Heart left ventricle (tissue), 16 donors: ENCODE measurements at regions not wholly inside any gene's neighbourhood (a gene's known extent, or its start where the extent isn't known, plus 50 kb on each side); places are given as distances from the start of the nearest gene placed in this dataset.

Source experiments
- ATAC-seq, 4 donors: fragments of 200-7000 bp; cut with Tn5 transposase; one replicate each; pipeline ENCODE4 v1.9.1; 2020 to 2022; ENCODE audit warnings: moderate library complexity in 4 of 4, mild to moderate bottlenecking in 3 of 4, moderate number of reproducible peaks in 1 of 4
- DNase-seq, 5 donors: peaks; one replicate each; pipeline ENCODE4 v3.0.0-alpha.2; 2020
- H3K27ac ChIP-seq, 12 donors: fragments of 200-600 bp; sonication (generic) in 4 of 12; one replicate each; pipeline versions ENCODE4 v1.5.0 to v1.8.0; 2016 to 2022; ENCODE audit warnings: mild to moderate bottlenecking in 2 of 12
- H3K27me3 ChIP-seq, 9 donors: fragments of 200-600 bp; sonication (generic) in 2 of 9; one replicate each; pipeline versions ENCODE4 v1.5.1 to v1.8.0; 2016 to 2022; ENCODE audit warnings: mild to moderate bottlenecking in 3 of 9
- H3K36me3 ChIP-seq, 9 donors: fragments of 200-600 bp; sonication (generic) in 2 of 9; one replicate each; pipeline versions ENCODE4 v1.5.0 to v1.8.0; 2018 to 2022; ENCODE audit warnings: mild to moderate bottlenecking in 2 of 9
- H3K4me1 ChIP-seq, 12 donors: fragments of 200-600 bp; sonication (generic) in 4 of 12; one replicate each; pipeline versions ENCODE4 v1.5.0 to v1.8.0; 2016 to 2022; ENCODE audit warnings: mild to moderate bottlenecking in 3 of 12
- H3K4me3 ChIP-seq, 12 donors: fragments of 200-600 bp; sonication (generic) in 4 of 12; one replicate each; pipeline versions ENCODE4 v1.5.0 to v1.8.0; 2017 to 2022; ENCODE audit warnings: mild to moderate bottlenecking in 9 of 12, moderate library complexity in 4 of 12
- H3K9me3 ChIP-seq, 12 donors: fragments of 200-600 bp; sonication (generic) in 4 of 12; one replicate each; pipeline versions ENCODE4 v1.5.0 to v1.8.0; 2016 to 2022; ENCODE audit warnings: mild to moderate bottlenecking in 1 of 12
- POLR2A ChIP-seq, 2 donors: fragments of 450-650 bp; IDR thresholded peaks; one replicate each; pipeline ENCODE4 v1.6.1; 2017; ENCODE audit warnings: antibody characterized with exemption in 2 of 2, mild to moderate bottlenecking in 2 of 2, moderate library complexity in 2 of 2
- WGBS, 4 donors: extraction: QIAGEN DNeasy Blood & Tissue Kit in 2 of 4; methylation state at CpG; one replicate each; pipeline versions ENCODE4 v1.1.5 to v1.1.7; 2013 to 2018; 5-methylcytosine and 5-hydroxymethylcytosine counted together
- intact Hi-C, 10 donors: fragments of 100-400 bp; cut with DNase I; formaldehyde crosslinking; loops; one replicate each; pipeline versions ENCODE4 v1.11.1 to v1.14.2; 2022
- TF ChIP-seq, protein P1 (sequence below), 12 donors: fragments of 200-600 bp; sonication (generic) in 4 of 12; IDR thresholded peaks; one replicate each; pipeline versions ENCODE4 v1.5.0 to v1.8.0; 2018 to 2022; ENCODE audit warnings: antibody characterized with exemption in 12 of 12, mild to moderate bottlenecking in 5 of 12
- donor health status: ischemic (EF 13 %, LVEDD 7.1; RV severe dilation, severe dysfunction).
- donor health status: healthy with polysubstance abuse.
- donor health status: DM: no; HTN: yes; CAD: no.
- donor health status: DM: no; HTN: no; CAD: no.
- donor health status: ischemic (EF 25% LVEDD 6.9; RV normal size, moderate dysfunction).
- donor health status: ischemic (EF 25% LVEDD 5.7; RV mildly dilated, moderate dysfunction).
- donor health status: healthy.
- donor health status: DM: yes; HTN: yes; CAD: no.
- donor health status: ischemic (EF 35%, LVEDD 5.7; RV mildly dilated, moderate dysfunction).
- donor health status: nonischemic (EF 11% LVEDD 7.7; RV severe dilation, severe dysfunction).
- donor health status: DM: yes; HTN: yes; CAD: no.
- donor health status: PGD.
- donor health status: ischemic (EF 29% LVEDD 5.4; RV normal size, mild dysfunction).
- donor health status: nonischemic (EF 23%, LVEDD 6.1; RV moderate dilation, normal function).

DNA sequence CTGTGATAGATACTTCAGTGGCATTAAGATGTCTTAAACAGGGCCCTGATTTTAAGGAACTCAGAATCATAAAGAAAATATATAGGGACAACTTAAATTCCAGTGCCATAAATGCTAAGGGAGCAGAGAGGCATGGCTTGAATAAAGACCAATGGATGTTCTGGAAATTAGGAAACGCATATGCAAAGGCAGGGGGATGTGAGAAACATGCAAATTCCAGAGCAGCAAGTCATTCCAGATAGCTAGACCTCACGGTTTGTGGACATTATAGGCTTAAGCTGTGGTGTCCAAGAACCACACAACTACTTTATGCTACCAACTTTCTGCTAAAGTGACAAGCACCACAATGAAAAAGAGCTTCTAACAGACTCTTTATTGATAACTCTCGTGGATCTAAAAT lies 132.6 kb upstream of the ANK2 start:
- intact Hi-C loops = no loop called here
- H3K4me1 ChIP-seq = peaks cover 0 to under 1% (median 0%) of the 10 kb centered on the region in 12 donors
- ATAC-seq (no peak), DNase-seq (no peak)
- no peaks in the 10 kb centered on the region for H3K36me3 ChIP-seq
- WGBS, 4 donors = 67 to 71% (median 70%) methylated on average over 3 of the region's 3 CpGs
- H3K27ac ChIP-seq = no peak overlapping the region
- no peak for TF ChIP-seq POLR2A (IDR thresholded peaks at IDR 0.05)
- TF ChIP-seq, protein P1, sequence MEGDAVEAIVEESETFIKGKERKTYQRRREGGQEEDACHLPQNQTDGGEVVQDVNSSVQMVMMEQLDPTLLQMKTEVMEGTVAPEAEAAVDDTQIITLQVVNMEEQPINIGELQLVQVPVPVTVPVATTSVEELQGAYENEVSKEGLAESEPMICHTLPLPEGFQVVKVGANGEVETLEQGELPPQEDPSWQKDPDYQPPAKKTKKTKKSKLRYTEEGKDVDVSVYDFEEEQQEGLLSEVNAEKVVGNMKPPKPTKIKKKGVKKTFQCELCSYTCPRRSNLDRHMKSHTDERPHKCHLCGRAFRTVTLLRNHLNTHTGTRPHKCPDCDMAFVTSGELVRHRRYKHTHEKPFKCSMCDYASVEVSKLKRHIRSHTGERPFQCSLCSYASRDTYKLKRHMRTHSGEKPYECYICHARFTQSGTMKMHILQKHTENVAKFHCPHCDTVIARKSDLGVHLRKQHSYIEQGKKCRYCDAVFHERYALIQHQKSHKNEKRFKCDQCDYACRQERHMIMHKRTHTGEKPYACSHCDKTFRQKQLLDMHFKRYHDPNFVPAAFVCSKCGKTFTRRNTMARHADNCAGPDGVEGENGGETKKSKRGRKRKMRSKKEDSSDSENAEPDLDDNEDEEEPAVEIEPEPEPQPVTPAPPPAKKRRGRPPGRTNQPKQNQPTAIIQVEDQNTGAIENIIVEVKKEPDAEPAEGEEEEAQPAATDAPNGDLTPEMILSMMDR (IDR thresholded peaks at IDR 0.05) = no peak
- H3K4me3 ChIP-seq = no peak overlapping the region
- no peaks in the 10 kb centered on the region for H3K27me3 ChIP-seq
- no peaks in the 10 kb centered on the region for H3K9me3 ChIP-seq

DNA sequence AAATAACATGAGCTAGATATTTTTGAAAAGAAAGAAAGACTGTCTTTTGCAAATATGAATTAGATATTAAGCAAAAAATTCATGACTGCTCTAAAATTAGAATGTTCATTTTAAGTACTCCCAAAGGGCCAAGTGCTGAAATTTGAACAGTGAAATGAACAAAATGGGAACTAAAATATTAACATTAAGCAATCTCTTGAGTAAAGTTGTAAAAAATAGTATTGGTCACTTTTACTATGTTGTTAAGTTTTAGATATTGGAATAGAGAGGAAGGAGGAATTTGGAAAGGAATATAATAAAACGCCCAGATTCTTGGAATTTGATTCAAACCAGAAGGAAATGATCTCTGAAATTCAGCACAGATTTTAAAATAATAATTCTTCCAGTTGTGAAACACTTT lies 125.9 kb upstream of the ANK2 start:
- TF ChIP-seq, protein P1 (IDR thresholded peaks at IDR 0.05) = no peak
- no peak for TF ChIP-seq POLR2A (IDR thresholded peaks at IDR 0.05)
- DNase-seq (no peak), ATAC-seq (peak in 1 of 4 donors; percentile 39)
- Histone ChIP-seq H3K4me1 (peaks cover 0 to 38% (median 11%) of the 10 kb centered on the region in 12 donors), H3K36me3 (no peaks in the 10 kb centered on the region), H3K27me3 (no peaks in the 10 kb centered on the region), H3K27ac (peak overlapping the region in 5 of 12 donors; percentile 21 to 63 (median 40)), H3K9me3 (no peaks in the 10 kb centered on the region), H3K4me3 (no peak overlapping the region)
- intact Hi-C loops = no loop called here
- WGBS, 4 donors = 38 to 48% (median 47%) methylated on average over 1 of the region's 1 CpG

DNA sequence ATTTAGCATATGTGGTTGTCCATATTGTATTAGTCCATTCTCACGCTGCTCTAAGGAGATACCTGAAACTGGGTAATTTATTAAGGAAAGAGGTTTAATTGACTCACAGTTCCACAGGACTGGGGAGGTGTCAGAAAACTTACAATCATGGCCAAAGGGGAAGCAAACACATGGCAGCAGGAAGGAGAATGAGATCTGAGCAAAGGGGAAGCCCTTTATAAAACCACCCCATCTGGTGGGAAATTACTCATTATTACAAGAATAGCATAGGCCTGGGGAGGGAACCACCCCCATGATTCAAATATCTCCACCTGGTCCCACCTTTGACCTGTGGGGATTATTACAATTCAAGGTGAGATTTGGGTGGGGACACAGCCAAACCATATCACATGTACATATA lies 122.6 kb upstream of the ANK2 start:
- Histone ChIP-seq H3K9me3 (no peaks in the 10 kb centered on the region), H3K36me3 (no peaks in the 10 kb centered on the region), H3K4me3 (no peak overlapping the region), H3K27me3 (no peaks in the 10 kb centered on the region), H3K27ac (peak overlapping the region in 1 of 12 donors; percentile 39), H3K4me1 (peaks cover 0 to 37% (median 11%) of the 10 kb centered on the region in 12 donors)
- no peak for TF ChIP-seq POLR2A (IDR thresholded peaks at IDR 0.05)
- TF ChIP-seq, protein P1 (IDR thresholded peaks at IDR 0.05) = no peak
- ATAC-seq (no peak), DNase-seq (no peak)
- 77 to 90% (median 84%) methylated on average over 1 of the region's 1 CpG for WGBS, 4 donors
- intact Hi-C loops = no loop called here

DNA sequence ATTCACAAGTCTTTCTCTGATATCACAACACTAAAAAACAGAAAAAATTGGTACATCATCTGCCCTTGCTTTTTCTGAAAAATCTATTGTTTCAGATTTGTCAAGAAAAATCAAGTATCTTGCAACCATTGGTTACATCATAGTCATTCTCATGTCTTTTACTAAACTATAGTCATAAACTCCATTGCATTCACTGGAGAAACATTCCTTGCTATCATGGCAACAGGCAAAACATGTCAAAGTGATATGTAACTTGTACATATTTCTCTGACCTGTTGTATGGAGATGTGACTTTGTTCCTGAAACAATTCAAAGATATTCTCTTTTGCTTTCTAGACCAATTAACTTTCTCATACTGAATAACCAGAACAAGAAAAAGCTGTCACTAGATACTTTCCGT lies 121.9 kb upstream of the ANK2 start:
- Histone ChIP-seq H3K9me3 (no peaks in the 10 kb centered on the region), H3K4me3 (no peak overlapping the region), H3K27ac (peak overlapping the region in 1 of 12 donors; percentile 39), H3K27me3 (no peaks in the 10 kb centered on the region), H3K36me3 (no peaks in the 10 kb centered on the region), H3K4me1 (peaks cover 0 to 30% (median 7%) of the 10 kb centered on the region in 12 donors)
- intact Hi-C loops = no loop called here
- no peak for DNase-seq
- 79 to 93% (median 86%) methylated on average over 1 of the region's 1 CpG for WGBS, 4 donors
- TF ChIP-seq, protein P1 (IDR thresholded peaks at IDR 0.05) = no peak
- no peak for TF ChIP-seq POLR2A (IDR thresholded peaks at IDR 0.05)
- ATAC-seq = no peak
